Psoas muscle (tissue), 7 donors: ENCODE measurements at regions not wholly inside any gene's neighbourhood (a gene's known extent, or its start where the extent isn't known, plus 50 kb on each side); places are given as distances from the start of the nearest gene placed in this dataset.

ENCODE experiments used
- ATAC-seq, 4 donors: fragments of 200-7000 bp; cut with Tn5 transposase; one replicate each; pipeline ENCODE4 v1.9.1; 2020; ENCODE audit warnings: moderate library complexity in 3 of 4, mild to moderate bottlenecking in 2 of 4
- DNase-seq, 2 donors: peaks; one replicate each; pipeline ENCODE4 v3.0.0-alpha.2; 2020
- H3K27ac ChIP-seq: fragments of 200-600 bp; one replicate; pipeline ENCODE4 v1.8.0; 2022
- H3K27me3 ChIP-seq, 3 donors: fragments of 200-600 bp in 1 of 3; one replicate each; pipeline versions ENCODE4 v1.6.1 to v1.8.0; 2013 to 2022; ENCODE audit warnings: low read length in 2 of 3, mild to moderate bottlenecking in 2 of 3, moderate library complexity in 1 of 3; ENCODE audit not compliant: insufficient read depth in 3 of 3
- H3K36me3 ChIP-seq, 2 donors: fragments of 200-600 bp in 1 of 2; one replicate each; pipeline versions ENCODE4 v1.6.1 to v1.8.0; 2013 to 2022; ENCODE audit warnings: low read depth in 1 of 2, mild to moderate bottlenecking in 1 of 2, moderate library complexity in 1 of 2; ENCODE audit not compliant: insufficient read depth in 1 of 2
- H3K4me1 ChIP-seq: fragments of 200-600 bp; one replicate; pipeline ENCODE4 v1.8.0; 2022
- H3K4me3 ChIP-seq: fragments of 200-600 bp; one replicate; pipeline ENCODE4 v1.8.0; 2022; ENCODE audit warnings: mild to moderate bottlenecking
- H3K9me3 ChIP-seq: fragments of 200-600 bp; one replicate; pipeline ENCODE4 v1.8.0; 2022
- CTCF ChIP-seq: fragments of 200-600 bp; IDR thresholded peaks from one replicate; pipeline ENCODE4 v1.8.0; 2022; ENCODE audit warnings: antibody characterized with exemption
- WGBS, 3 donors: extraction: QIAGEN DNeasy Blood & Tissue Kit; methylation state at CpG; one replicate each; pipeline versions ENCODE4 v1.1.6 to v1.1.7; 2013; 5-methylcytosine and 5-hydroxymethylcytosine counted together
- intact Hi-C, 2 donors: fragments of 100-400 bp; cut with DNase I; formaldehyde crosslinking; loops; one replicate each; pipeline versions ENCODE4 v1.11.0 to v1.14.2; 2022
- donor health status: healthy with polysubstance abuse.
- donor health status: DM: no; HTN: no; CAD: no; lungs with moderate emphysema.
- donor health status: Bipolar disorder and iron deficiency.
- donor health status: healthy.
- donor health status: DM: yes; HTN: yes; CAD: no.
- donor health status: DM: no; HTN: no; CAD: no.
- donor health status: DM: yes; HTN: yes; CAD: no.

- no peaks in the 10 kb centered on the region for H3K4me1 ChIP-seq
- DNase-seq (no peak), ATAC-seq (no peak)
- no peaks in the 10 kb centered on the region for H3K36me3 ChIP-seq
- intact Hi-C loops, result no loop called here
- TF ChIP-seq CTCF, result no peak
- no peaks in the 10 kb centered on the region for H3K9me3 ChIP-seq
- 55 to 61% (median 56%) methylated on average over 3 of the region's 3 CpGs for WGBS, 3 donors
- no peak overlapping the region for H3K4me3 ChIP-seq
- no peak overlapping the region for H3K27ac ChIP-seq
- H3K27me3 ChIP-seq, result no peaks in the 10 kb centered on the region
Observed at GRCh38 chr13:48859272-48860105, 116.2 kb upstream of the FNDC3A start.

GRCh38 chr13:48860364-48860763, 115.3 kb upstream of the FNDC3A start:
- no peaks in the 10 kb centered on the region for H3K4me1 ChIP-seq
- no peak for ATAC-seq
- no peaks in the 10 kb centered on the region for H3K9me3 ChIP-seq
- no peak overlapping the region for H3K4me3 ChIP-seq
- no peak for DNase-seq
- WGBS, 3 donors, result 74 to 91% (median 86%) methylated on average over 1 of the region's 1 CpG
- no peaks in the 10 kb centered on the region for H3K27me3 ChIP-seq
- intact Hi-C loops, result no loop called here
- TF ChIP-seq CTCF, result no peak
- no peak overlapping the region for H3K27ac ChIP-seq
- H3K36me3 ChIP-seq, result no peaks in the 10 kb centered on the region

- 68 to 78% (median 77%) methylated on average over 3 of the region's 3 CpGs for WGBS, 3 donors
- no peak for DNase-seq
- Histone ChIP-seq H3K36me3 (no peaks in the 10 kb centered on the region), H3K9me3 (no peaks in the 10 kb centered on the region), H3K4me3 (no peak overlapping the region), H3K27ac (no peak overlapping the region), H3K27me3 (no peaks in the 10 kb centered on the region), H3K4me1 (no peaks in the 10 kb centered on the region)
- no peak for ATAC-seq
- intact Hi-C loops, result no loop called here
- TF ChIP-seq CTCF, result no peak
Observed at GRCh38 chr13:48862572-48862971, 113.1 kb upstream of the FNDC3A start.

GRCh38 chr13:48864100-48864499, 111.6 kb upstream of the FNDC3A start:
- no peaks in the 10 kb centered on the region for H3K27me3 ChIP-seq
- H3K27ac ChIP-seq, result no peak overlapping the region
- no peaks in the 10 kb centered on the region for H3K4me1 ChIP-seq
- no peak overlapping the region for H3K4me3 ChIP-seq
- intact Hi-C loops, result no loop called here
- no peaks in the 10 kb centered on the region for H3K36me3 ChIP-seq
- ATAC-seq (no peak), DNase-seq (no peak)
- no peak for TF ChIP-seq CTCF
- H3K9me3 ChIP-seq, result no peaks in the 10 kb centered on the region

GRCh38 chr13:48866249-48866648, 109.5 kb upstream of the FNDC3A start:
- Histone ChIP-seq H3K4me1 (no peaks in the 10 kb centered on the region), H3K27me3 (peaks cover 0 to 4% (median 3%) of the 10 kb centered on the region in 3 donors), H3K9me3 (no peaks in the 10 kb centered on the region), H3K27ac (no peak overlapping the region), H3K36me3 (no peaks in the 10 kb centered on the region), H3K4me3 (no peak overlapping the region)
- intact Hi-C loops, result no loop called here
- TF ChIP-seq CTCF, result no peak
- 43 to 54% (median 49%) methylated on average over 6 of the region's 6 CpGs for WGBS, 3 donors
- DNase-seq (no peak), ATAC-seq (no peak)
